22Rv1 (cell line): ENCODE measurements at regions not wholly inside any gene's neighbourhood (a gene's known extent, or its start where the extent isn't known, plus 50 kb on each side); places are given as distances from the start of the nearest gene placed in this dataset.

Experiments used
- ZFX ChIP-seq: fragments of 450-650 bp; IDR thresholded peaks from 2 replicates; pipeline ENCODE4 v1.6.1; 2017; ENCODE audit warnings: antibody characterized with exemption, borderline replicate concordance
- TF ChIP-seq, protein P1 (sequence below): fragments of 450-650 bp; IDR thresholded peaks from 2 replicates; pipeline ENCODE4 v1.5.1; 2017; ENCODE audit warnings: mild to moderate bottlenecking

DNA sequence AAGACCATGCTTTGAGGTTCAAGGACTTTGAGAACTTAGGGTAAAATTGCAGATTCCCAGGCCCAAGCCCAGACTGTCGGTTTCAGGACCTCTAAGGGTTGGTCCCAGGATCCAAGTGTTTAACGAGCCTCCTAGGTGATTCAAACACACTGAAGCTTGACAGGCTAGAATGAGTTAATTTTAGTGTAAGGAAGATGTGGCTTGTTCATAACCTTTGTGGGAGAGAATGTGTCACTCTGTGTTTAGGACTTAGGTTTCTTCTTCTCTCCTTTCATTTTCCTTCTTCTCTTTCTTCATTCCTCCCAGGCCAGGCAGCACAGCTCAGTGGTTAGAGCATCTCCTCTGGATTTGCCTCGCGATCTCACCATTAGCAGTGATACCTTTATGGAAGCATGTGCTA lies 104.8 kb upstream of the KCNG1 start:
- TF ChIP-seq, protein P1, sequence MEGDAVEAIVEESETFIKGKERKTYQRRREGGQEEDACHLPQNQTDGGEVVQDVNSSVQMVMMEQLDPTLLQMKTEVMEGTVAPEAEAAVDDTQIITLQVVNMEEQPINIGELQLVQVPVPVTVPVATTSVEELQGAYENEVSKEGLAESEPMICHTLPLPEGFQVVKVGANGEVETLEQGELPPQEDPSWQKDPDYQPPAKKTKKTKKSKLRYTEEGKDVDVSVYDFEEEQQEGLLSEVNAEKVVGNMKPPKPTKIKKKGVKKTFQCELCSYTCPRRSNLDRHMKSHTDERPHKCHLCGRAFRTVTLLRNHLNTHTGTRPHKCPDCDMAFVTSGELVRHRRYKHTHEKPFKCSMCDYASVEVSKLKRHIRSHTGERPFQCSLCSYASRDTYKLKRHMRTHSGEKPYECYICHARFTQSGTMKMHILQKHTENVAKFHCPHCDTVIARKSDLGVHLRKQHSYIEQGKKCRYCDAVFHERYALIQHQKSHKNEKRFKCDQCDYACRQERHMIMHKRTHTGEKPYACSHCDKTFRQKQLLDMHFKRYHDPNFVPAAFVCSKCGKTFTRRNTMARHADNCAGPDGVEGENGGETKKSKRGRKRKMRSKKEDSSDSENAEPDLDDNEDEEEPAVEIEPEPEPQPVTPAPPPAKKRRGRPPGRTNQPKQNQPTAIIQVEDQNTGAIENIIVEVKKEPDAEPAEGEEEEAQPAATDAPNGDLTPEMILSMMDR: no peak
- no peak for TF ChIP-seq ZFX
